ENCODE measurements at regions not wholly inside any gene's neighbourhood (a gene's known extent, or its start where the extent isn't known, plus 50 kb on each side); places are given as distances from the start of the nearest gene placed in this dataset.

DNA sequence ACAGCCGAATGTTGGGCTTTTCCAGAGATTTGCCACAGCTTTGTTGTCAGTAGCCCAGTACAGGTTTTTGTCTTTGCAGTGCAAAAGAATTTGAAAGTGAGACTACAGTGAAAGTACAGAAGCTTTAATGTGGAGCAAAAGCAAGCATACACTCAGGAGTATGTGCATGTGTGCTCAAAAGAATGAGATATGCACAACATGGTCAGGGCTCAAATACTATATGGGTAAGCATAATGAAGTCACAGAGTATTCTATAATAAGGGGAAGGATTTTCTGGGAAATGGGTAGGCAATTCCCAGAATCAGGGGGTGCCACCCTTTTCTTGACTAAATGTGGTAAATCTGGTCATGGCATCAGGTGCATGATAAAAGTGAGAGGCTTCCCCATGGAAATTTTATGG lies 72.1 kb upstream of the SULT1C3 start:
- TF ChIP-seq POLR2A (IDR thresholded peaks at IDR 0.05; ENCODE audit: low read length) (no peak), GATA1 (IDR thresholded peaks at IDR 0.05; ENCODE audit: low read depth, low read length) (no peak)
- no peak for DNase-seq

DNA sequence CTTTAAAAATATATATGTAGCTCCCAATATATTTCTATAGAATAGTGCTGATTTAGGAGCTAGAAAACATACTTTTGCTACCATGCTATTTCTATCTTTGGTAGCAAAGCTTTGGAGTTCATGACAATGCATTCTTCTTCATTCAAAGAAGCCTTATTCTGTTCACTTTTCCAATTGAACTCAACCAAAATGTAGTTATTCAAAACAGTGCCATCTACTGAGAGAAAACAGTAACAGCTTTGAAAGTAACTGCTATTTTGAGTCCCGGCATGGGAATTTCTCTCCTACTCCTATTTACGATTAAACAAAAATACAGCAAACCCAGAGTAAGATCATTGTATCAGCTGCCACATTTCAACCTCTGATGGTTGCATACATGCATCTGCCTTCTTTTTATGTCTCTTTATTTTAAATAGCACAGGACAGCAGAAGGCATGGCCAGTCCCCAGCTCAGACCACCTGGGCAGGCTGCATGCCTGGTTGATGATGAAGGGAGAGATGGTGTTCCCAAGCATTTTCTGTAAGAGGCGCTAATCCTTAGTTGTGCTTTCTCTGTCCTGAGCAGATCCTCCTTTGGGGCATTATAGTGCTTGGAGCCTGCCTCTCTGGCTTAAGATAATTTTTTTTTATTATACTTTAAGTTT lies 69.7 kb upstream of the SULT1C3 start:
- peak in 1 of 2 experiments; percentile 16 for DNase-seq
- TF ChIP-seq POLR2A (IDR thresholded peaks at IDR 0.05; ENCODE audit: low read length) (no peak), GATA1 (IDR thresholded peaks at IDR 0.05; ENCODE audit: low read depth, low read length) (no peak)

GRCh38 chr2:108171657-108172056 lies 68.1 kb upstream of the SULT1C3 start:
- no peak for DNase-seq
- TF ChIP-seq GATA1 (IDR thresholded peaks at IDR 0.05; ENCODE audit: low read depth, low read length) (no peak), POLR2A (IDR thresholded peaks at IDR 0.05; ENCODE audit: low read length) (no peak)

DNA sequence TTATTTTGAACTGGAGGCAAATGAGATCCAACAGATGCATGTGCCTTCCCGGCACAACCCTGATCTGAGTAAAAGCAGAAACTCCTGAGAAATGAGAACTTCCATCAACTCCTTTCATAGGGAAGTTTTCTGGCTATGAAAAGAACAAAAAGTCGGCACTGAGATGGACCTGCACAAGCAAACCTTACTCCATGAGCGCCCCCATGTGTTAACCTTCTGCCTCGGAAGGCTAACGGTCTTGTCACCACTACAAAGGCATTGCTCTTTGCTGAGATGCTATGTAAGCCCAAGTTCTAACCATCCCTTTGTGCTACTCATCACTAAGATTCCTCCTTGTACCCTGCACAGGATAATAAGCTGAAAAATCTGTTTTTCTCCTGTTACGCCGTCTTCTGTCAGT lies 57.3 kb upstream of the SULT1C3 start:
- TF ChIP-seq POLR2A (IDR thresholded peaks at IDR 0.05; ENCODE audit: low read length) (no peak), GATA1 (IDR thresholded peaks at IDR 0.05; ENCODE audit: low read depth, low read length) (no peak)
- peak in 1 of 2 experiments; percentile 25 for DNase-seq

DNA sequence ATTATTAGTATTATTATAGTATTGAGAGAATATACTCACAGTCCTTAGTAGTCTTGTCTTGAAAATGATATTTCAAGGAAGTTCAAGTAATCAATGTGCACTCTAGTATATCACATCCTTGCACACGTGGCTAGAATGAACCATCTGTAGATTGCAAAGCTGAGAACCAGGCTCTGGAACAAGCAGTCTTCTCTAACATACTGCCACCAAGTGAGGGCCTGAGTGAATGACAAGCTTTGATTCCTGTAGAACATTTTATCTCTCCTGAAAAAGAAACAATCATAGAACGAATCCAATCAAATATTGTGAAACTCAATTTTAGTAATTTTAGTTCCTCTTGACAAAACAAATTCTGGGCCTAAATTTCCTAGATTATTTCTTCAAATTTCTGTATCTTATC lies 55.3 kb upstream of the SULT1C3 start:
- DNase-seq, result peak in 1 of 2 experiments; percentile 9
- TF ChIP-seq GATA1 (IDR thresholded peaks at IDR 0.05; ENCODE audit: low read depth, low read length) (no peak), POLR2A (IDR thresholded peaks at IDR 0.05; ENCODE audit: low read length) (no peak)

GRCh38 chr2:108189316-108189715 lies 50.5 kb upstream of the SULT1C3 start:
- DNase-seq, result no peak
- TF ChIP-seq GATA1 (IDR thresholded peaks at IDR 0.05; ENCODE audit: low read depth, low read length) (no peak), POLR2A (IDR thresholded peaks at IDR 0.05; ENCODE audit: low read length) (no peak)

Data from erythroblast (primary cell).